ENCODE measurements at regions not wholly inside any gene's neighbourhood (a gene's known extent, or its start where the extent isn't known, plus 50 kb on each side); places are given as distances from the start of the nearest gene placed in this dataset.

GRCh38 chr1:74935446-74935845 lies 198.7 kb upstream of the LHX8 start:
- Histone ChIP-seq H2AK5ac (ENCODE audit: low read depth, low read length) (no peak overlapping the region), H4K91ac (ENCODE audit: insufficient read depth, low read depth, low read length) (no peak overlapping the region), H2AK9ac (replicated peaks; ENCODE audit: low read depth, low read length, poor library complexity) (no peak overlapping the region), H3K79me1 (ENCODE audit: low read depth in 1 of 2, low read length in 2 of 2) (no peaks in the 10 kb centered on the region), H3K56ac (ENCODE audit: extremely low read depth, insufficient read depth, low read length) (no peak overlapping the region), H3K4ac (ENCODE audit: low read depth, low read length) (no peak overlapping the region), H3K27ac (ENCODE audit: insufficient read depth, low read length) (no peak overlapping the region), H2BK5ac (ENCODE audit: low read depth, low read length, poor library complexity, severe bottlenecking) (no peak overlapping the region), H4K8ac (ENCODE audit: low read depth in 2 of 2, low read length in 2 of 2) (no peak overlapping the region), H3K9me1 (ENCODE audit: insufficient read depth, low read length) (no peaks in the 10 kb centered on the region), H3K9ac (ENCODE audit: low read depth, low read length) (no peak overlapping the region), H3K14ac (replicated peaks; ENCODE audit: low read depth, low read length) (no peak overlapping the region), H3K27me3 (ENCODE audit: control insufficient read depth, insufficient read depth, low read length) (no peaks in the 10 kb centered on the region), H3K18ac (ENCODE audit: low read depth, low read length) (no peak overlapping the region), H2BK20ac (ENCODE audit: low read depth, low read length) (no peak overlapping the region), H2AFZ (replicated peaks; ENCODE audit: low read length, poor library complexity) (no peak overlapping the region), H4K5ac (ENCODE audit: low read depth, low read length) (no peak overlapping the region), H3K23ac (ENCODE audit: low read depth, low read length) (no peak overlapping the region), H2BK15ac (ENCODE audit: low read depth, low read length) (no peak overlapping the region), H3K9me3 (ENCODE audit: control insufficient read depth, insufficient read depth, low read length) (no peaks in the 10 kb centered on the region), H4K20me1 (ENCODE audit: insufficient read depth, low read length) (no peaks in the 10 kb centered on the region), H3K4me2 (ENCODE audit: low read depth, low read length) (no peak overlapping the region), H2BK120ac (ENCODE audit: low read depth, low read length) (no peak overlapping the region), H3K36me3 (ENCODE audit: control insufficient read depth, insufficient read depth, low read length) (no peaks in the 10 kb centered on the region), H3K4me1 (ENCODE audit: control insufficient read depth, insufficient read depth, low read length) (no peaks in the 10 kb centered on the region), H3K4me3 (ENCODE audit: insufficient read depth, low read depth, low read length) (no peak overlapping the region)
- intact Hi-C loops (cut with micrococcal nuclease) (no loop called here), dilution Hi-C loops (cut with HindIII; ENCODE audit: low sequenced_read_pairs, unreplicated experiment) (no loop called here), in situ Hi-C loops (cut with MboI; ENCODE audit: low sequenced_read_pairs) (no loop called here)
- TF ChIP-seq, protein P1, sequence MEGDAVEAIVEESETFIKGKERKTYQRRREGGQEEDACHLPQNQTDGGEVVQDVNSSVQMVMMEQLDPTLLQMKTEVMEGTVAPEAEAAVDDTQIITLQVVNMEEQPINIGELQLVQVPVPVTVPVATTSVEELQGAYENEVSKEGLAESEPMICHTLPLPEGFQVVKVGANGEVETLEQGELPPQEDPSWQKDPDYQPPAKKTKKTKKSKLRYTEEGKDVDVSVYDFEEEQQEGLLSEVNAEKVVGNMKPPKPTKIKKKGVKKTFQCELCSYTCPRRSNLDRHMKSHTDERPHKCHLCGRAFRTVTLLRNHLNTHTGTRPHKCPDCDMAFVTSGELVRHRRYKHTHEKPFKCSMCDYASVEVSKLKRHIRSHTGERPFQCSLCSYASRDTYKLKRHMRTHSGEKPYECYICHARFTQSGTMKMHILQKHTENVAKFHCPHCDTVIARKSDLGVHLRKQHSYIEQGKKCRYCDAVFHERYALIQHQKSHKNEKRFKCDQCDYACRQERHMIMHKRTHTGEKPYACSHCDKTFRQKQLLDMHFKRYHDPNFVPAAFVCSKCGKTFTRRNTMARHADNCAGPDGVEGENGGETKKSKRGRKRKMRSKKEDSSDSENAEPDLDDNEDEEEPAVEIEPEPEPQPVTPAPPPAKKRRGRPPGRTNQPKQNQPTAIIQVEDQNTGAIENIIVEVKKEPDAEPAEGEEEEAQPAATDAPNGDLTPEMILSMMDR (conservative IDR thresholded peaks at IDR 0.05; ENCODE audit: low read depth, low read length), result no peak
- TF ChIP-seq SMC3 (IDR thresholded peaks at IDR 0.05; ENCODE audit: low read depth, low read length), result no peak
- POLR2A ChIA-PET (ENCODE audit: unreplicated experiment), result no interaction called here
- no TSS peak for BruUV-seq (replicated peaks)
- DNase-seq (no peak), ATAC-seq (ENCODE audit: low read depth) (no peak)
- CTCF ChIA-PET, result no interaction called here
- WGBS, 2 experiments (ENCODE audit: extremely low coverage in 2 of 2, insufficient read length in 1 of 2), result no CpG with 5 or more reads among the region's 1 CpG
